ENCODE measurements at regions not wholly inside any gene's neighbourhood (a gene's known extent, or its start where the extent isn't known, plus 50 kb on each side); places are given as distances from the start of the nearest gene placed in this dataset.

- Histone ChIP-seq H3K4me1 (ENCODE audit: control insufficient read depth, insufficient read depth, low read length) (no peaks in the 10 kb centered on the region), H3K36me3 (ENCODE audit: control insufficient read depth in 2 of 2, insufficient read depth in 1 of 2, low read length in 2 of 2) (no peaks in the 10 kb centered on the region), H3K4me3 (ENCODE audit: low read depth, low read length) (no peak overlapping the region), H3K27ac (ENCODE audit: extremely low read depth, low read depth, low read length) (no peak overlapping the region), H3K9me3 (ENCODE audit: control insufficient read depth, insufficient read depth, low read depth, low read length) (no peaks in the 10 kb centered on the region)
- ChIA-PET POLR2A (no interaction called here), CTCF (no interaction called here)
- TF ChIP-seq ZNF18 (tag by site-specific recombination; IDR thresholded peaks at IDR 0.05): no peak
- TF ChIP-seq ZNF837 (tag by site-specific recombination; IDR thresholded peaks at IDR 0.05): no peak
- TF ChIP-seq ZXDB (tag by site-specific recombination; IDR thresholded peaks at IDR 0.05): no peak
- TF ChIP-seq ZNF354C (tag by site-specific recombination; IDR thresholded peaks at IDR 0.05; ENCODE audit: borderline replicate concordance, low read depth): no peak
- no peak for TF ChIP-seq PRDM4 (tag by site-specific recombination; IDR thresholded peaks at IDR 0.05)
- no peak for TF ChIP-seq ZNF549 (tag by site-specific recombination; IDR thresholded peaks at IDR 0.05)
- no peak for TF ChIP-seq GLI2 (tag by site-specific recombination; IDR thresholded peaks at IDR 0.05; ENCODE audit: borderline replicate concordance, low read depth)
- no peak for TF ChIP-seq REPIN1 (tag by site-specific recombination; IDR thresholded peaks at IDR 0.05; ENCODE audit: low read depth)
- no peak for TF ChIP-seq ZNF658 (tag by site-specific recombination; IDR thresholded peaks at IDR 0.05)
Measured at GRCh38 chr3:194908496-194908895, 222.8 kb downstream of the FAM43A start.

- CTCF ChIA-PET: no interaction called here
- TF ChIP-seq SP2 (tag by site-specific recombination; IDR thresholded peaks at IDR 0.05) (no peak), ZNF214 (tag by site-specific recombination; IDR thresholded peaks at IDR 0.05; ENCODE audit: borderline replicate concordance) (no peak), ZNF23 (tag by site-specific recombination; IDR thresholded peaks at IDR 0.05; ENCODE audit: borderline replicate concordance) (no peak), ZNF174 (tag by site-specific recombination; IDR thresholded peaks at IDR 0.05) (no peak), GLI2 (tag by site-specific recombination; IDR thresholded peaks at IDR 0.05; ENCODE audit: borderline replicate concordance, low read depth) (no peak), ZNF514 (tag by site-specific recombination; IDR thresholded peaks at IDR 0.05) (no peak), ZNF426 (tag by site-specific recombination; IDR thresholded peaks at IDR 0.05) (no peak), ZFP3 (tag by site-specific recombination; IDR thresholded peaks at IDR 0.05; ENCODE audit: low read depth) (no peak), ZNF626 (tag by site-specific recombination; IDR thresholded peaks at IDR 0.05) (no peak)
- TF ChIP-seq, protein P1, sequence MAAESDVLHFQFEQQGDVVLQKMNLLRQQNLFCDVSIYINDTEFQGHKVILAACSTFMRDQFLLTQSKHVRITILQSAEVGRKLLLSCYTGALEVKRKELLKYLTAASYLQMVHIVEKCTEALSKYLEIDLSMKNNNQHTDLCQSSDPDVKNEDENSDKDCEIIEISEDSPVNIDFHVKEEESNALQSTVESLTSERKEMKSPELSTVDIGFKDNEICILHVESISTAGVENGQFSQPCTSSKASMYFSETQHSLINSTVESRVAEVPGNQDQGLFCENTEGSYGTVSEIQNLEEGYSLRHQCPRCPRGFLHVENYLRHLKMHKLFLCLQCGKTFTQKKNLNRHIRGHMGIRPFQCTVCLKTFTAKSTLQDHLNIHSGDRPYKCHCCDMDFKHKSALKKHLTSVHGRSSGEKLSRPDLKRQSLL (tag by site-specific recombination; IDR thresholded peaks at IDR 0.05): no peak
- TF ChIP-seq, protein P2, sequence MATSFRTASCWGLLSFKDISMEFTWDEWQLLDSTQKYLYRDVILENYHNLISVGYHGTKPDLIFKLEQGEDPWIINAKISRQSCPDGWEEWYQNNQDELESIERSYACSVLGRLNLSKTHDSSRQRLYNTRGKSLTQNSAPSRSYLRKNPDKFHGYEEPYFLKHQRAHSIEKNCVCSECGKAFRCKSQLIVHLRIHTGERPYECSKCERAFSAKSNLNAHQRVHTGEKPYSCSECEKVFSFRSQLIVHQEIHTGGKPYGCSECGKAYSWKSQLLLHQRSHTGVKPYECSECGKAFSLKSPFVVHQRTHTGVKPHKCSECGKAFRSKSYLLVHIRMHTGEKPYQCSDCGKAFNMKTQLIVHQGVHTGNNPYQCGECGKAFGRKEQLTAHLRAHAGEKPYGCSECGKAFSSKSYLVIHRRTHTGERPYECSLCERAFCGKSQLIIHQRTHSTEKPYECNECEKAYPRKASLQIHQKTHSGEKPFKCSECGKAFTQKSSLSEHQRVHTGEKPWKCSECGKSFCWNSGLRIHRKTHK (tag by site-specific recombination; IDR thresholded peaks at IDR 0.05): no peak
- TF ChIP-seq, protein P3, sequence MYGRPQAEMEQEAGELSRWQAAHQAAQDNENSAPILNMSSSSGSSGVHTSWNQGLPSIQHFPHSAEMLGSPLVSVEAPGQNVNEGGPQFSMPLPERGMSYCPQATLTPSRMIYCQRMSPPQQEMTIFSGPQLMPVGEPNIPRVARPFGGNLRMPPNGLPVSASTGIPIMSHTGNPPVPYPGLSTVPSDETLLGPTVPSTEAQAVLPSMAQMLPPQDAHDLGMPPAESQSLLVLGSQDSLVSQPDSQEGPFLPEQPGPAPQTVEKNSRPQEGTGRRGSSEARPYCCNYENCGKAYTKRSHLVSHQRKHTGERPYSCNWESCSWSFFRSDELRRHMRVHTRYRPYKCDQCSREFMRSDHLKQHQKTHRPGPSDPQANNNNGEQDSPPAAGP (tag by site-specific recombination; IDR thresholded peaks at IDR 0.05): no peak
- Histone ChIP-seq H3K4me1 (ENCODE audit: control insufficient read depth, insufficient read depth, low read length) (no peaks in the 10 kb centered on the region), H3K27ac (ENCODE audit: extremely low read depth, low read depth, low read length) (no peak overlapping the region), H3K4me3 (ENCODE audit: low read depth, low read length) (no peak overlapping the region), H3K9me3 (ENCODE audit: control insufficient read depth, insufficient read depth, low read depth, low read length) (no peaks in the 10 kb centered on the region), H3K36me3 (ENCODE audit: control insufficient read depth in 2 of 2, insufficient read depth in 1 of 2, low read length in 2 of 2) (no peaks in the 10 kb centered on the region)
- POLR2A ChIA-PET: no interaction called here
Measured at GRCh38 chr3:194908972-194909371, 223.3 kb downstream of the FAM43A start.
